AG10803 (cell line): ENCODE measurements at regions not wholly inside any gene's neighbourhood (a gene's known extent, or its start where the extent isn't known, plus 50 kb on each side); places are given as distances from the start of the nearest gene placed in this dataset.

ENCODE experiments used
- DNase-seq: peaks from one replicate; pipeline ENCODE4 v3.0.0; 2010; ENCODE audit warnings: low read depth
- H3K4me3 ChIP-seq: 2 replicates; pipeline ENCODE4 v1.5.1; 2011; ENCODE audit warnings: mild to moderate bottlenecking, low read length, control low read depth
- CTCF ChIP-seq: conservative IDR thresholded peaks from 2 replicates; pipeline ENCODE4 v1.5.1; 2011; ENCODE audit warnings: mild to moderate bottlenecking, low read length, control low read depth, inconsistent platforms

GRCh38 chr12:115506822-115507559 lies 770.5 kb downstream of the MED13L start:
- H3K4me3 ChIP-seq = no peak overlapping the region
- TF ChIP-seq CTCF = no peak
- DNase-seq = no peak

- H3K4me3 ChIP-seq = no peak overlapping the region
- no peak for TF ChIP-seq CTCF
- DNase-seq = no peak
These were observed 772.9 kb downstream of the MED13L start for GRCh38 chr12:115504306-115505290.

GRCh38 chr12:115500872-115501271 lies 776.6 kb downstream of the MED13L start:
- no peak overlapping the region for H3K4me3 ChIP-seq
- no peak for TF ChIP-seq CTCF
- no peak for DNase-seq

- no peak for DNase-seq
- TF ChIP-seq CTCF = no peak
- no peak overlapping the region for H3K4me3 ChIP-seq
These were observed 782.2 kb downstream of the MED13L start for GRCh38 chr12:115495300-115495699.

GRCh38 chr12:115492553-115492952 lies 784.9 kb downstream of the MED13L start:
- DNase-seq = no peak
- no peak for TF ChIP-seq CTCF

GRCh38 chr12:115491511-115492250 lies 785.8 kb downstream of the MED13L start:
- H3K4me3 ChIP-seq = no peak overlapping the region
- no peak for DNase-seq
- TF ChIP-seq CTCF = no peak

More at GRCh38 chr12:115492553-115492952, 784.9 kb downstream of the MED13L start:
- no peak overlapping the region for H3K4me3 ChIP-seq
